Astrocyte (in vitro differentiated cells and primary cell): ENCODE measurements at regions not wholly inside any gene's neighbourhood (a gene's known extent, or its start where the extent isn't known, plus 50 kb on each side); places are given as distances from the start of the nearest gene placed in this dataset.

Experiments used
- DNase-seq: peaks from one replicate; pipeline ENCODE4 v3.0.0-alpha.2; 2010; ENCODE audit warnings: low read depth
- FAIRE-seq: peaks from 2 replicates; lab custom pipeline; 2011; peaks lifted over from hg19 to GRCh38; lab: Jason Lieb, UNC
- H2AFZ ChIP-seq: 2 replicates; pipeline ENCODE4 v1.6.0; 2012; ENCODE audit warnings: low read depth, low read length, inconsistent platforms
- H3K27ac ChIP-seq: 2 replicates; pipeline ENCODE4 v1.5.1; 2011; ENCODE audit warnings: low read depth, low read length, inconsistent platforms
- H3K27me3 ChIP-seq: 2 replicates; pipeline ENCODE4 v1.6.0; 2011; ENCODE audit warnings: low read length, inconsistent platforms; ENCODE audit not compliant: insufficient read depth
- H3K36me3 ChIP-seq: 2 replicates; pipeline ENCODE4 v1.5.1; 2011; ENCODE audit warnings: low read length, inconsistent platforms; ENCODE audit not compliant: insufficient read depth
- H3K4me1 ChIP-seq: 2 replicates; pipeline ENCODE4 v1.5.1; 2011; ENCODE audit warnings: low read length, inconsistent platforms; ENCODE audit not compliant: insufficient read depth
- H3K4me2 ChIP-seq: 2 replicates; pipeline ENCODE4 v1.6.0; 2012; ENCODE audit warnings: low read length, inconsistent platforms
- H3K4me3 ChIP-seq: 2 replicates; pipeline ENCODE4 v1.5.1; 2011; ENCODE audit warnings: low read depth, mild to moderate bottlenecking, low read length, inconsistent platforms; ENCODE audit not compliant: insufficient read depth
- H3K79me2 ChIP-seq: 2 replicates; pipeline ENCODE4 v1.6.0; 2012; ENCODE audit warnings: mild to moderate bottlenecking, low read length, inconsistent platforms; ENCODE audit not compliant: insufficient read depth
- H3K9ac ChIP-seq: 2 replicates; pipeline ENCODE4 v1.6.0; 2012; ENCODE audit warnings: mild to moderate bottlenecking, low read length, inconsistent platforms
- H3K9me3 ChIP-seq: 2 replicates; pipeline ENCODE4 v1.5.1; 2012; ENCODE audit warnings: low read depth, mild to moderate bottlenecking, low read length, inconsistent platforms; ENCODE audit not compliant: insufficient read depth
- H4K20me1 ChIP-seq: 2 replicates; pipeline ENCODE4 v1.6.0; 2012; ENCODE audit warnings: low read length, inconsistent platforms; ENCODE audit not compliant: insufficient read depth
- H3K27ac Mint-ChIP-seq: one replicate; pipeline ENCODE4 v1.8.0; 2021; ENCODE audit warnings: mild to moderate bottlenecking, mixed read lengths; ENCODE audit not compliant: unreplicated experiment
- H3K27me3 Mint-ChIP-seq: one replicate; pipeline ENCODE4 v1.8.0; 2021; ENCODE audit warnings: low read depth, mixed read lengths; ENCODE audit not compliant: unreplicated experiment
- H3K36me3 Mint-ChIP-seq: one replicate; pipeline ENCODE4 v1.8.0; 2021; ENCODE audit warnings: low read depth, mixed read lengths; ENCODE audit not compliant: unreplicated experiment
- H3K4me1 Mint-ChIP-seq: one replicate; pipeline ENCODE4 v1.8.0; 2021; ENCODE audit warnings: low read depth, mixed read lengths; ENCODE audit not compliant: unreplicated experiment
- H3K4me3 Mint-ChIP-seq: one replicate; pipeline ENCODE4 v1.8.0; 2021; ENCODE audit warnings: mild to moderate bottlenecking, moderate library complexity, mixed read lengths; ENCODE audit not compliant: unreplicated experiment
- H3K9me3 Mint-ChIP-seq: one replicate; pipeline ENCODE4 v1.8.0; 2021; ENCODE audit warnings: mild to moderate bottlenecking, mixed read lengths; ENCODE audit not compliant: unreplicated experiment
- CTCF ChIP-seq: IDR thresholded peaks from 2 replicates; pipeline ENCODE4 v1.5.1; 2011; ENCODE audit warnings: low read depth, mild to moderate bottlenecking, inconsistent platforms, low read length, moderate library complexity; ENCODE audit not compliant: insufficient read depth
- EZH2 ChIP-seq: IDR thresholded peaks from 2 replicates; pipeline ENCODE4 v1.6.1; 2012; ENCODE audit warnings: mild to moderate bottlenecking, low read length, inconsistent platforms; ENCODE audit not compliant: insufficient read depth

- no peaks in the 10 kb centered on the region for H3K36me3 Mint-ChIP-seq
- no peak for FAIRE-seq
- no peaks in the 10 kb centered on the region for H3K9me3 Mint-ChIP-seq
Observed at GRCh38 chr10:47053081-47053798, 142.0 kb downstream of the PTPN20 start.

GRCh38 chr10:47054974-47055373, 143.7 kb downstream of the PTPN20 start:
- Histone ChIP-seq H3K9me3 (no peaks in the 10 kb centered on the region), H3K9ac (no peak overlapping the region), H4K20me1 (no peaks in the 10 kb centered on the region), H2AFZ (no peak overlapping the region), H3K27me3 (no peaks in the 10 kb centered on the region), H3K27ac (no peak overlapping the region), H3K79me2 (no peaks in the 10 kb centered on the region), H3K4me2 (no peak overlapping the region), H3K36me3 (no peaks in the 10 kb centered on the region), H3K4me1 (no peaks in the 10 kb centered on the region), H3K4me3 (no peak overlapping the region)
- Mint-ChIP-seq H3K9me3 (peaks cover 3% of the 10 kb centered on the region), H3K4me3 (no peak overlapping the region), H3K36me3 (peaks cover 2% of the 10 kb centered on the region), H3K4me1 (peaks cover 6% of the 10 kb centered on the region), H3K27me3 (peaks cover 38% of the 10 kb centered on the region), H3K27ac (no peak overlapping the region)
- no peak for TF ChIP-seq CTCF
- no peak for TF ChIP-seq EZH2
- no peak for FAIRE-seq
- no peak for DNase-seq

More at GRCh38 chr10:47053081-47053798, 142.0 kb downstream of the PTPN20 start:
- Histone ChIP-seq H3K4me2 (no peak overlapping the region), H3K79me2 (no peaks in the 10 kb centered on the region), H3K9ac (no peak overlapping the region), H3K27me3 (peaks cover 2% of the 10 kb centered on the region), H2AFZ (no peak overlapping the region), H4K20me1 (no peaks in the 10 kb centered on the region), H3K4me1 (no peaks in the 10 kb centered on the region), H3K9me3 (no peaks in the 10 kb centered on the region), H3K4me3 (no peak overlapping the region), H3K27ac (no peak overlapping the region), H3K36me3 (no peaks in the 10 kb centered on the region)
- no peak overlapping the region for H3K4me3 Mint-ChIP-seq
- no peak for DNase-seq
- H3K27ac Mint-ChIP-seq: no peak overlapping the region
- TF ChIP-seq CTCF (no peak), EZH2 (no peak)
- peaks cover 34% of the 10 kb centered on the region for H3K27me3 Mint-ChIP-seq
- H3K4me1 Mint-ChIP-seq: peaks cover 8% of the 10 kb centered on the region
